Osteocyte (in vitro differentiated cells): ENCODE measurements at regions not wholly inside any gene's neighbourhood (a gene's known extent, or its start where the extent isn't known, plus 50 kb on each side); places are given as distances from the start of the nearest gene placed in this dataset.

Source experiments
- DNase-seq: peaks from one replicate; pipeline ENCODE4 v3.0.0; 2021; ENCODE audit warnings: mixed read lengths; ENCODE audit not compliant: unreplicated experiment; ENCODE audit errors: extremely low spot score
- H3K27ac Mint-ChIP-seq: one replicate; pipeline ENCODE4 v1.8.0; 2021; ENCODE audit warnings: mild to moderate bottlenecking, mixed read lengths; ENCODE audit not compliant: unreplicated experiment
- H3K27me3 Mint-ChIP-seq: one replicate; pipeline ENCODE4 v1.8.0; 2021; ENCODE audit warnings: mixed read lengths; ENCODE audit not compliant: unreplicated experiment
- H3K36me3 Mint-ChIP-seq: one replicate; pipeline ENCODE4 v1.8.0; 2021; ENCODE audit warnings: mixed read lengths; ENCODE audit not compliant: unreplicated experiment
- H3K4me1 Mint-ChIP-seq: one replicate; pipeline ENCODE4 v1.8.0; 2021; ENCODE audit warnings: mixed read lengths; ENCODE audit not compliant: unreplicated experiment
- H3K4me3 Mint-ChIP-seq: one replicate; pipeline ENCODE4 v1.8.0; 2021; ENCODE audit warnings: mild to moderate bottlenecking, moderate library complexity, mixed read lengths; ENCODE audit not compliant: unreplicated experiment
- H3K9me3 Mint-ChIP-seq: one replicate; pipeline ENCODE4 v1.8.0; 2021; ENCODE audit warnings: mixed read lengths; ENCODE audit not compliant: unreplicated experiment
- TF ChIP-seq, protein P1 (sequence below): fragments of 200-600 bp; sonication (generic); IDR thresholded peaks from 2 replicates; pipeline ENCODE4 v1.5.0; 2021; ENCODE audit warnings: antibody characterized with exemption, mild to moderate bottlenecking, moderate library complexity

DNA sequence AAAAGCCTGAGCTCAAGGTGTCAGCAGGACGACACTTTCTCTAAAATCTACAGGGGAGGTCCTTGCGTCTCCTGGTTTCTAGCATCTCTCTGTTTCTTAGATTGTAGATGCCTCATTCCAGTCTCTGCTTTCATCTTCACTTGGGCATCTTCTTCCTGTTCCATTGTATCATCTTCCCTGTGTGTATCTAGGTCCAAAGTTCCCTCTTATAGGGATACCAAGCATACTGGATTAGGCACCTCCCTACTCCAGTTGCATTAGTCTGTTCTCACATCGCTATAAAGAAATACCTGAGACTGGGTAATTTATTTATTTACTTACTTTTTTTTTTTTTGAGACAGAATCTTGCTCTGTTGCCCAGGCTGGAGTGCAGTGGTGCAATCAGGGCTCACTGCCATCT lies 91.3 kb upstream of the ABCC4 start:
- Mint-ChIP-seq H3K4me3 (no peak overlapping the region), H3K9me3 (no peaks in the 10 kb centered on the region), H3K27me3 (peaks cover 51% of the 10 kb centered on the region), H3K27ac (no peak overlapping the region), H3K4me1 (peaks cover 2% of the 10 kb centered on the region), H3K36me3 (no peaks in the 10 kb centered on the region)
- TF ChIP-seq, protein P1, sequence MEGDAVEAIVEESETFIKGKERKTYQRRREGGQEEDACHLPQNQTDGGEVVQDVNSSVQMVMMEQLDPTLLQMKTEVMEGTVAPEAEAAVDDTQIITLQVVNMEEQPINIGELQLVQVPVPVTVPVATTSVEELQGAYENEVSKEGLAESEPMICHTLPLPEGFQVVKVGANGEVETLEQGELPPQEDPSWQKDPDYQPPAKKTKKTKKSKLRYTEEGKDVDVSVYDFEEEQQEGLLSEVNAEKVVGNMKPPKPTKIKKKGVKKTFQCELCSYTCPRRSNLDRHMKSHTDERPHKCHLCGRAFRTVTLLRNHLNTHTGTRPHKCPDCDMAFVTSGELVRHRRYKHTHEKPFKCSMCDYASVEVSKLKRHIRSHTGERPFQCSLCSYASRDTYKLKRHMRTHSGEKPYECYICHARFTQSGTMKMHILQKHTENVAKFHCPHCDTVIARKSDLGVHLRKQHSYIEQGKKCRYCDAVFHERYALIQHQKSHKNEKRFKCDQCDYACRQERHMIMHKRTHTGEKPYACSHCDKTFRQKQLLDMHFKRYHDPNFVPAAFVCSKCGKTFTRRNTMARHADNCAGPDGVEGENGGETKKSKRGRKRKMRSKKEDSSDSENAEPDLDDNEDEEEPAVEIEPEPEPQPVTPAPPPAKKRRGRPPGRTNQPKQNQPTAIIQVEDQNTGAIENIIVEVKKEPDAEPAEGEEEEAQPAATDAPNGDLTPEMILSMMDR = no peak
- DNase-seq = no peak

DNA sequence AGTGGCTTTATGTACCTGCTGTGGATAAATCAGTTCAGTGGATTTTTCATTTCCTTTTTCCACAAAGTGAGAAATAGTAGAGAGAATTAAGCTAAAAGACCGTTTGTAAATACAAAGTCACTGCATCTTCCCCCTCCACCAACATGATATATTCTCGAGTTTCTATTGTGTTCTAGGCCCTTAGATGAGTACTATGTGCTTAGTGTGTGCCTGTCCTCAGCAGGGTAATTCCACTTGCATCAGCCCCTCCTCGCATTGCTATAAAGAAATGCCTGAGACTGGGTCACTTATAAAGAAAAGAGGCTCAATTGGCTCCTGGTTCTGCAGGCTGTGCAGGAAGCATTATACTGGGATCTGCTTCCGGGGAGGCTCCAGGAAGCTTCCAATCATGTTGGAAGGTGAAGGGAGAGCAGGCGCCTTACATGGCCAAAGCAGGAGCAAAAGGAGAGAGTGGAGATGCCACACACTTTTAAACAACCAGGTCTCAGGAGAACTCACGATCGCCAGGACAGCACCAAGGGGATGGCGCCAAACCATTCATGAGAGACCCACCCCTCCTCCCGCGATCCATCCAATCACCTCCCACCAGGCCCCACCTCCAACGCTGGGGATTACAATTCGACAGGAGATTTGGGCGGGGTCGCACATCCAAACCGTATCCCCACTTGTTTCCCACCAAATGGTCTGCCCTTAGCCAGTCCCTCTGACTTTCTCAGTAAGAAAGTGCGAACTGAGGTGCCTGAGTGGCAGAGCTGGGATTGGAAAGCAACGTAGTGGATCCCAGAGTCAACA lies 102.3 kb upstream of the ABCC4 start:
- no peak overlapping the region for H3K27ac Mint-ChIP-seq
- no peaks in the 10 kb centered on the region for H3K9me3 Mint-ChIP-seq

DNA sequence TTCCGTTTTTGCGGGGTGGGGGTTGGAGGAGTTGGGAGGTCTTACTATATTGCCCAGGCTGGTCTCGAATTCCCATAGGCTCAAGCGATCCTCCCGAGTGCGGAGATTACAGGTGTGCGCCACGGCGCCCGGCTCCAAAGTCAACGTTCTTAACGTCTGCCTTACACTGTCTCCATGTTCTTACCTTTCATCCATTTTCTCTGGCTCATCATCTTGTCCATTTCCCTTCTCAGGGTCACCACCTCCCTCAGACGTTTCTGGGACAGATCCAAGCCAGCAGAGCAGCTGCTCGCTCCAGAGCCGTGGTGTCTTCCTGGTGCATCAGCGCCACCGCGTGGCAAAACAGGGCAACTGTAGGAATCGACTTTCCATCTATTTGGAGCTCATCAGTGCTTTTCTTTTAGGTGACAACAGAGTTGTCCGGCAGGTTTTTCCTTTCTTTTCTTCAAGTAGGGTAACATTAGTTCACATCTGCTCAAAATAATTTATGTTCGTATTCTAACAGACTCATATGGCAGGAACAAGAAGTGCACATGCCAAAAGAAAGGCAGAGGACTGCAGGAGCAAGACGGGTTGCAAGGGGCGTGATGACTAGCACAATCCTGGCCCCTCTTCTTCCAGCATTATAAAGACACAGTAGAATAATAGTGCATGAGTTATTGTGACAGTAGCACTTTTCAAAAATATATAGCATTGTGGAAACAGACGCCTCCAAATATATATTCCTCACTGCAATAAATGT lies 103.1 kb upstream of the ABCC4 start:
- TF ChIP-seq, protein P1 = peak; percentile 97
- peak; percentile 92 for DNase-seq
- Mint-ChIP-seq H3K4me1 (peaks cover 7% of the 10 kb centered on the region), H3K9me3 (no peaks in the 10 kb centered on the region), H3K4me3 (peak overlapping the region; percentile 86), H3K27me3 (peaks cover 6% of the 10 kb centered on the region), H3K27ac (no peak overlapping the region), H3K36me3 (no peaks in the 10 kb centered on the region)

More for the DNA sequence above, 102.3 kb upstream of the ABCC4 start:
- Mint-ChIP-seq H3K36me3 (no peaks in the 10 kb centered on the region), H3K27me3 (peaks cover 6% of the 10 kb centered on the region), H3K4me1 (peaks cover 7% of the 10 kb centered on the region), H3K4me3 (peak overlapping the region; percentile 86)
- TF ChIP-seq, protein P1 = no peak
- DNase-seq = no peak

DNA sequence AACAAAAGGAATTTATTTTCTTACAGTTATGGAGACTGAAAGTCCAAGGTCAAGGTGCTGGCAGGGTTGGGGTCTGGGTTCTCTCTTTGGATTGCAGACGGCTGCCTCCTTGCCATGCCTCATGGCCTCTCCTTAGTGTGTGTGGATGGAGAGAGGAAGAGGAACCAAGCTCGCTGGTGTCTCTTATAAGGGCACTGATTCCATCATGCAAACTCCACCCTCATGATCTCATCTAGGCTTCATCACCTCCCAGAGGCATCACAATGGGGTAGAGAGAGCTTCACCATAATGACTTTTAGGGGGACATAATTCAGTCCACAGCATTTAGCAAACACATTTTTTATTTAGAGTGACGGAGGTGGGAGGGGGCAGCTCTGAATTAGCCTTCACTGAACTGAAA lies 104.9 kb upstream of the ABCC4 start:
- TF ChIP-seq, protein P1 = no peak
- Mint-ChIP-seq H3K4me1 (peaks cover 7% of the 10 kb centered on the region), H3K9me3 (no peaks in the 10 kb centered on the region), H3K36me3 (no peaks in the 10 kb centered on the region), H3K27me3 (peaks cover 8% of the 10 kb centered on the region), H3K4me3 (no peak overlapping the region), H3K27ac (no peak overlapping the region)
- no peak for DNase-seq

DNA sequence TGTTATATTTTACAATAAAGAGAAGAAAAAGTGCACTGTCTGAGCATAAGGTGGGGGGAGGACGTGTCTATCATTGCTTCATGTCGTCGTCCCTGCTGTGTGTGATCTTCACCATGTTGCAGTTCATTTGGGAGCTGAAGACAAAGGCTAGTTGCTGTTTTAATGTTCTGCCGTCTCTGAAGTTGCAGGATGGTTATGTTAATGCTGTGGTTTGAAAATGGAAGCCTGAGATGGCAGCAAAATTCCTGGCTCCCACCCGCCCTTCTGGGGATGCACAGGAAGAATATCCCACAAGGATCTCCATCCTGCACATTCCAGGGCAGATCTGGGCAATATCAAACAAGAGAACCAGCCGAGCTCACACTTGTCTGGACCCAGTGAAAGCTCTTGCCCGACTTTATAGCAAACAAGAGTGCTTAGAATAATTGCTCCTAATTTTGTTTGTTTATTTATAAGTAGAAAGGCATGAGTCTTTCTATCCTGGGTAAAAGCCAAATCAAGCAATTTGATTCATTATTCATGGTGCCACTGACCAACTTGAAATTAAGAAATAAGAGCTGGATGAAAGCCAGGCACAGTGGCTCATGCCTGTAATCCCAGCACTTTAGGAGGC lies 110.3 kb upstream of the ABCC4 start:
- H3K27me3 Mint-ChIP-seq = peaks cover 9% of the 10 kb centered on the region
- no peaks in the 10 kb centered on the region for H3K4me1 Mint-ChIP-seq
- no peak overlapping the region for H3K4me3 Mint-ChIP-seq
- H3K36me3 Mint-ChIP-seq = no peaks in the 10 kb centered on the region
- H3K27ac Mint-ChIP-seq = no peak overlapping the region
- DNase-seq = no peak
- TF ChIP-seq, protein P1 = no peak
- no peaks in the 10 kb centered on the region for H3K9me3 Mint-ChIP-seq
